HepG2 (cell line): ENCODE measurements at regions not wholly inside any gene's neighbourhood (a gene's known extent, or its start where the extent isn't known, plus 50 kb on each side); places are given as distances from the start of the nearest gene placed in this dataset.

Experiments used
- ATAC-seq: fragments of 200-7000 bp; cut with Tn5 transposase; 3 replicates; pipeline ENCODE4 v1.9.1; 2020; ENCODE audit warnings: mild to moderate bottlenecking, moderate library complexity
- BruUV-seq: library from RNA; stranded (reverse); fragments of 400-500 nt; replicated peaks from 2 replicates; lab custom pipeline; 2021; lab: Mats Ljungman, UMichigan
- CTCF ChIA-PET: fragments of 300-600 bp; formaldehyde crosslinking; extraction: SDS; loops from one replicate; lab custom pipeline; 2021; ENCODE audit warnings: low total read pairs, inconsistent platforms, low intra/inter-chr PET ratio; lab: Yijun Ruan, JAX
- POLR2A ChIA-PET: fragments of 350-600 bp; sonication (Branson Sonifier 250); formaldehyde crosslinking; loops from one replicate; lab custom pipeline; 2020; ENCODE audit warnings: antibody characterized with exemption, inconsistent platforms; lab: Yijun Ruan, JAX
- DNase-seq: peaks from one replicate; pipeline ENCODE4 v3.0.0-alpha.2; 2015; ENCODE audit warnings: low spot score
- FAIRE-seq: peaks from 3 replicates; lab custom pipeline; 2011; peaks lifted over from hg19 to GRCh38; lab: Jason Lieb, UNC
- H2AFZ ChIP-seq: one replicate; pipeline ENCODE4 v1.6.1; 2011; ENCODE audit warnings: low read length, inconsistent platforms
- H3K27ac ChIP-seq: fragments of 300-600 bp; 3 replicates; pipeline ENCODE4 v1.8.0; 2011; ENCODE audit warnings: mixed run types, mild to moderate bottlenecking, mixed read lengths, low read length, inconsistent platforms; ENCODE audit not compliant: insufficient read depth; ENCODE audit errors: extremely low read length
- H3K27me3 ChIP-seq, 2 experiments: fragments of 200-600 bp in 1 of 2; 2 replicates in 1 of 2; 3 replicates in 1 of 2; pipeline versions ENCODE4 v1.6.0 to v1.8.0; 2011; ENCODE audit warnings: low read length in 2 of 2, mild to moderate bottlenecking in 2 of 2, moderate library complexity in 2 of 2, inconsistent platforms in 1 of 2; ENCODE audit not compliant: insufficient read depth in 2 of 2, control insufficient read depth in 1 of 2
- H3K36me3 ChIP-seq, 2 experiments: fragments of 200-600 bp in 1 of 2; replicated peaks in 1 of 2; 2 replicates in 1 of 2; 3 replicates in 1 of 2; pipeline versions ENCODE4 v1.5.1 to v1.8.0; 2011; ENCODE audit warnings: low read length in 2 of 2, inconsistent platforms in 1 of 2; ENCODE audit not compliant: insufficient read depth in 2 of 2, control insufficient read depth in 1 of 2
- H3K4me1 ChIP-seq: 2 replicates; pipeline ENCODE4 v1.5.1; 2012; ENCODE audit warnings: low read length, inconsistent platforms; ENCODE audit not compliant: insufficient read depth
- H3K4me2 ChIP-seq: 2 replicates; pipeline ENCODE4 v1.6.0; 2011; ENCODE audit warnings: low read depth, low read length, inconsistent platforms
- H3K4me3 ChIP-seq, 3 experiments: fragments of 200-600 bp in 1 of 3; sonication (generic), shearing (Covaris generic) in 1 of 3; replicated peaks in 1 of 3; 2 replicates each; pipeline ENCODE4 v1.5.1; 2011 to 2016; ENCODE audit warnings: low read length in 3 of 3, inconsistent platforms in 2 of 3, low read depth in 2 of 3, mild to moderate bottlenecking in 2 of 3, control low read depth in 1 of 3, mixed read lengths in 1 of 3; ENCODE audit not compliant: insufficient read depth in 1 of 3
- H3K79me2 ChIP-seq: one replicate; pipeline ENCODE4 v1.6.1; 2011; ENCODE audit warnings: low read length, inconsistent platforms; ENCODE audit not compliant: insufficient read depth
- H3K9ac ChIP-seq: 2 replicates; pipeline ENCODE4 v1.6.0; 2011; ENCODE audit warnings: mild to moderate bottlenecking, low read depth, low read length, inconsistent platforms; ENCODE audit not compliant: insufficient read depth
- H3K9me3 ChIP-seq: 2 replicates; pipeline ENCODE4 v1.5.1; 2012; ENCODE audit warnings: mild to moderate bottlenecking, low read length
- H4K20me1 ChIP-seq: 2 replicates; pipeline ENCODE4 v1.6.0; 2011; ENCODE audit warnings: inconsistent platforms, mild to moderate bottlenecking, low read length, moderate library complexity; ENCODE audit not compliant: insufficient read depth
- AGO2 ChIP-seq: fragments of 200-400 bp; formaldehyde crosslinking; optimal IDR thresholded peaks from 2 replicates; pipeline ENCODE3; 2017; ENCODE audit warnings: mild to moderate bottlenecking, low read depth, low read length, moderate library complexity
- ARNT ChIP-seq: fragments of 450-650 bp; IDR thresholded peaks from 2 replicates; pipeline ENCODE4 v1.6.1; 2017
- EZH2 ChIP-seq: conservative IDR thresholded peaks from 2 replicates; pipeline ENCODE4 v1.6.1; 2012; ENCODE audit warnings: mild to moderate bottlenecking, low read depth, low read length, moderate library complexity
- FOXC1 ChIP-seq: sonication (generic); formaldehyde crosslinking; IDR thresholded peaks from 2 replicates; pipeline ENCODE4 v1.8.0; 2022; ENCODE audit warnings: mild to moderate bottlenecking, missing genetic modification reagents, borderline replicate concordance
- FOXJ3 ChIP-seq: sonication (generic); formaldehyde crosslinking; IDR thresholded peaks from 2 replicates; pipeline ENCODE4 v1.4.0; 2020; ENCODE audit warnings: missing genetic modification reagents, mild to moderate bottlenecking, borderline replicate concordance
- FOXP1 ChIP-seq, 2 experiments: fragments of 450-650 bp in 1 of 2; IDR thresholded peaks; 2 replicates each; pipeline ENCODE4 v1.6.1; 2017 to 2018; ENCODE audit warnings: antibody characterized with exemption in 1 of 2
- GZF1 ChIP-seq: sonication (generic); formaldehyde crosslinking; IDR thresholded peaks from 2 replicates; pipeline ENCODE4 v1.5.1; 2020; ENCODE audit warnings: mild to moderate bottlenecking, missing genetic modification reagents
- JDP2 ChIP-seq: sonication (generic); formaldehyde crosslinking; IDR thresholded peaks from 2 replicates; pipeline ENCODE4 v1.8.1; 2022; ENCODE audit warnings: missing genetic modification reagents, borderline replicate concordance
- KLF13 ChIP-seq: sonication (generic); formaldehyde crosslinking; IDR thresholded peaks from 2 replicates; pipeline ENCODE4 v1.4.0; 2020; ENCODE audit warnings: mild to moderate bottlenecking, missing genetic modification reagents
- MATR3 ChIP-seq: sonication (generic); formaldehyde crosslinking; IDR thresholded peaks from 2 replicates; pipeline ENCODE4 v1.4.0; 2020; ENCODE audit warnings: missing genetic modification reagents
- MAZ ChIP-seq, 2 experiments: sonication (generic) in 1 of 2; formaldehyde crosslinking in 1 of 2; IDR thresholded peaks; 2 replicates each; pipeline versions ENCODE4 v1.5.0 to v1.6.1; 2012 to 2020; ENCODE audit warnings: low read depth in 2 of 2, mild to moderate bottlenecking in 2 of 2, borderline replicate concordance in 1 of 2, improper control_type of control experiment in 1 of 2, low read length in 1 of 2, missing genetic modification reagents in 1 of 2, moderate library complexity in 1 of 2
- MTA3 ChIP-seq: sonication (generic); formaldehyde crosslinking; IDR thresholded peaks from 2 replicates; pipeline ENCODE4 v1.4.0; 2020; ENCODE audit warnings: missing genetic modification reagents
- RFX1 ChIP-seq: fragments of 450-650 bp; IDR thresholded peaks from 2 replicates; pipeline ENCODE4 v1.6.1; 2017
- SMAD9 ChIP-seq: sonication (generic); formaldehyde crosslinking; IDR thresholded peaks from 2 replicates; pipeline ENCODE4 v1.5.1; 2020; ENCODE audit warnings: mild to moderate bottlenecking, missing genetic modification reagents
- ZNF138 ChIP-seq: sonication (generic); formaldehyde crosslinking; IDR thresholded peaks from 2 replicates; pipeline ENCODE4 v1.5.0; 2020; ENCODE audit warnings: mild to moderate bottlenecking, low read depth, missing genetic modification reagents
- ZNF20 ChIP-seq: sonication (generic); formaldehyde crosslinking; IDR thresholded peaks from 2 replicates; pipeline ENCODE4 v1.4.0; 2020; ENCODE audit warnings: mild to moderate bottlenecking, moderate library complexity, missing genetic modification reagents
- ZNF773 ChIP-seq: sonication (generic); formaldehyde crosslinking; IDR thresholded peaks from 2 replicates; pipeline ENCODE4 v1.4.0; 2020; ENCODE audit warnings: missing genetic modification reagents, borderline replicate concordance
- WGBS: methylation state at CpG from one replicate; pipeline ENCODE4 v1.1.6; 2017; ENCODE audit warnings: low lambda C conversion rate; 5-methylcytosine and 5-hydroxymethylcytosine counted together
- in situ Hi-C: cut with HindIII; loops from 2 replicates; pipeline ENCODE4 v1.10.0; 2017; ENCODE audit warnings: low pct_unique_long_range_greater_than_20kb; ENCODE audit not compliant: extremely low pct_ligation_motif_present
- intact Hi-C: fragments of 100-400 bp; cut with micrococcal nuclease; formaldehyde crosslinking; loops from one replicate; pipeline ENCODE4 v1.10.0; 2022; ENCODE audit not compliant: unreplicated experiment
- TF ChIP-seq, protein P1 (sequence below): sonication (generic); formaldehyde crosslinking; IDR thresholded peaks from 2 replicates; pipeline ENCODE4 v1.4.0; 2020; ENCODE audit warnings: mild to moderate bottlenecking, missing genetic modification reagents
- TF ChIP-seq, protein P2 (sequence below): sonication (generic); formaldehyde crosslinking; IDR thresholded peaks from 2 replicates; pipeline ENCODE4 v1.5.0; 2020; ENCODE audit warnings: mild to moderate bottlenecking, missing genetic modification reagents, borderline replicate concordance

DNA sequence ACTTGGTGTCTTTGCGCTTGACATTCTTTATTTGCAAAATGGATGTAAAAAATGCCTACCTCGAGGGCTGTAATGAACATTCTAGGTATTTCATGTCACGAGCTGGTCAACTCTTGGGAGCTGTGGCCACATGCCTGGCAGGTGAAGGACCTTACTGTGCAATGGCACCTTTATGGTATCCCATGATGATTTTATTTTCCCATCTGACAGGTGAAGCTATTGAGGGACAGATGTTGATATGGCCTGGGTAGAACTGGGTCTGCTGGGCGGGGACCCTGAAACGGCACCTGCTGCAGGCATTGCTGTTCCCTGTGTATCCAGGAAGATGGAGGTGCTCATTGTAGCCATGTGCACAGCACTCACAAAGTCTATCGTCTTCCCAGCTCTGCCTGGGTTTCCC, 332.2 kb downstream of the TEX29 start:
- Histone ChIP-seq H3K4me1 (no peaks in the 10 kb centered on the region), H3K27ac (no peak overlapping the region), H3K9me3 (no peaks in the 10 kb centered on the region), H3K79me2 (no peaks in the 10 kb centered on the region), H3K36me3 (no peaks in the 10 kb centered on the region), H3K9ac (no peak overlapping the region), H3K4me3 (no peak overlapping the region), H2AFZ (no peak overlapping the region), H4K20me1 (no peaks in the 10 kb centered on the region), H3K4me2 (no peak overlapping the region), H3K27me3 (peaks cover under 1 to 37% of the 10 kb centered on the region in 2 experiments; a peak in 2 of 5 replicates)
- no TSS peak for BruUV-seq
- ChIA-PET POLR2A (no interaction called here), CTCF (no interaction called here)
- no peak for FAIRE-seq
- ATAC-seq, result no peak
- TF ChIP-seq, protein P1, sequence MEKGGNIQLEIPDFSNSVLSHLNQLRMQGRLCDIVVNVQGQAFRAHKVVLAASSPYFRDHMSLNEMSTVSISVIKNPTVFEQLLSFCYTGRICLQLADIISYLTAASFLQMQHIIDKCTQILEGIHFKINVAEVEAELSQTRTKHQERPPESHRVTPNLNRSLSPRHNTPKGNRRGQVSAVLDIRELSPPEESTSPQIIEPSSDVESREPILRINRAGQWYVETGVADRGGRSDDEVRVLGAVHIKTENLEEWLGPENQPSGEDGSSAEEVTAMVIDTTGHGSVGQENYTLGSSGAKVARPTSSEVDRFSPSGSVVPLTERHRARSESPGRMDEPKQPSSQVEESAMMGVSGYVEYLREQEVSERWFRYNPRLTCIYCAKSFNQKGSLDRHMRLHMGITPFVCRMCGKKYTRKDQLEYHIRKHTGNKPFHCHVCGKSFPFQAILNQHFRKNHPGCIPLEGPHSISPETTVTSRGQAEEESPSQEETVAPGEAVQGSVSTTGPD (CRISPR knock-in tag), result no peak
- no peak for TF ChIP-seq FOXP1 (IDR thresholded peaks at IDR 0.05)
- no peak for TF ChIP-seq FOXP1 (CRISPR knock-in tag; IDR thresholded peaks at IDR 0.05)
- TF ChIP-seq KLF13, result no peak
- TF ChIP-seq JDP2, result no peak
- TF ChIP-seq SMAD9 (CRISPR knock-in tag), result no peak
- TF ChIP-seq MAZ (IDR thresholded peaks at IDR 0.05; ENCODE audit: borderline replicate concordance, low read depth, low read length), result no peak
- no peak for TF ChIP-seq MAZ (CRISPR knock-in tag; IDR thresholded peaks at IDR 0.05; ENCODE audit: low read depth)
- no peak for TF ChIP-seq FOXJ3
- DNase-seq, result no peak
- intact Hi-C loops, result no loop called here
- in situ Hi-C loops, result no loop called here
- WGBS, result 25% methylated on average over 4 of the region's 6 CpGs

GRCh38 chr13:111654531-111654930, 334.1 kb downstream of the TEX29 start:
- H3K27ac ChIP-seq, result no peak overlapping the region
- H3K36me3 ChIP-seq, result no peaks in the 10 kb centered on the region
- no peaks in the 10 kb centered on the region for H3K79me2 ChIP-seq
- WGBS, result 8% methylated on average over 8 of the region's 8 CpGs
- H3K4me2 ChIP-seq, result no peak overlapping the region
- ChIA-PET POLR2A (no interaction called here), CTCF (no interaction called here)
- no peaks in the 10 kb centered on the region for H4K20me1 ChIP-seq
- ATAC-seq (no peak), FAIRE-seq (no peak), DNase-seq (no peak)
- H3K4me3 ChIP-seq, result no peak overlapping the region
- H3K4me1 ChIP-seq, result no peaks in the 10 kb centered on the region
- no TSS peak for BruUV-seq
- H3K9me3 ChIP-seq, result no peaks in the 10 kb centered on the region
- in situ Hi-C loops (no loop called here), intact Hi-C loops (no loop called here)
- H2AFZ ChIP-seq, result no peak overlapping the region
- no peak overlapping the region for H3K9ac ChIP-seq
- H3K27me3 ChIP-seq, result peaks cover 1 to 45% of the 10 kb centered on the region in 2 experiments; a peak in 2 of 5 replicates
- no peak for TF ChIP-seq MTA3 (CRISPR knock-in tag)
- TF ChIP-seq EZH2, result no peak
- TF ChIP-seq, protein P2, sequence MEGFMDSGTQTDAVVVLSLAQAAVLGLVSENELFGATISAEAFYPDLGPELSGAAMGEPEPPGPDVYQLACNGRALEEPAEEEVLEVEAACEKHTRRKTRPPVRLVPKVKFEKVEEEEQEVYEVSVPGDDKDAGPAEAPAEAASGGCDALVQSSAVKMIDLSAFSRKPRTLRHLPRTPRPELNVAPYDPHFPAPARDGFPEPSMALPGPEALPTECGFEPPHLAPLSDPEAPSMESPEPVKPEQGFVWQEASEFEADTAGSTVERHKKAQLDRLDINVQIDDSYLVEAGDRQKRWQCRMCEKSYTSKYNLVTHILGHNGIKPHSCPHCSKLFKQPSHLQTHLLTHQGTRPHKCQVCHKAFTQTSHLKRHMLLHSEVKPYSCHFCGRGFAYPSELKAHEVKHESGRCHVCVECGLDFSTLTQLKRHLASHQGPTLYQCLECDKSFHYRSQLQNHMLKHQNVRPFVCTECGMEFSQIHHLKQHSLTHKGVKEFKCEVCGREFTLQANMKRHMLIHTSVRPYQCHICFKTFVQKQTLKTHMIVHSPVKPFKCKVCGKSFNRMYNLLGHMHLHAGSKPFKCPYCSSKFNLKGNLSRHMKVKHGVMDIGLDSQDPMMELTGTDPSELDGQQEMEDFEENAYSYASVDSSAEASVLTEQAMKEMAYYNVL (CRISPR knock-in tag), result no peak
- no peak for TF ChIP-seq ZNF20
- no peak for TF ChIP-seq ZNF138 (CRISPR knock-in tag)
- TF ChIP-seq AGO2, result no peak
- TF ChIP-seq ARNT, result no peak
- TF ChIP-seq FOXC1, result no peak
- no peak for TF ChIP-seq RFX1
- no peak for TF ChIP-seq ZNF773 (CRISPR knock-in tag)
- no peak for TF ChIP-seq MATR3
- no peak for TF ChIP-seq GZF1
